GM19043 (cell line): ENCODE measurements at regions not wholly inside any gene's neighbourhood (a gene's known extent, or its start where the extent isn't known, plus 50 kb on each side); places are given as distances from the start of the nearest gene placed in this dataset.

ENCODE experiments used
- ATAC-seq: cut with Tn5 transposase; IDR thresholded peaks from one replicate; pipeline ENCODE4 v1.9.1; 2021; ENCODE audit warnings: low read depth; ENCODE audit not compliant: unreplicated experiment

DNA sequence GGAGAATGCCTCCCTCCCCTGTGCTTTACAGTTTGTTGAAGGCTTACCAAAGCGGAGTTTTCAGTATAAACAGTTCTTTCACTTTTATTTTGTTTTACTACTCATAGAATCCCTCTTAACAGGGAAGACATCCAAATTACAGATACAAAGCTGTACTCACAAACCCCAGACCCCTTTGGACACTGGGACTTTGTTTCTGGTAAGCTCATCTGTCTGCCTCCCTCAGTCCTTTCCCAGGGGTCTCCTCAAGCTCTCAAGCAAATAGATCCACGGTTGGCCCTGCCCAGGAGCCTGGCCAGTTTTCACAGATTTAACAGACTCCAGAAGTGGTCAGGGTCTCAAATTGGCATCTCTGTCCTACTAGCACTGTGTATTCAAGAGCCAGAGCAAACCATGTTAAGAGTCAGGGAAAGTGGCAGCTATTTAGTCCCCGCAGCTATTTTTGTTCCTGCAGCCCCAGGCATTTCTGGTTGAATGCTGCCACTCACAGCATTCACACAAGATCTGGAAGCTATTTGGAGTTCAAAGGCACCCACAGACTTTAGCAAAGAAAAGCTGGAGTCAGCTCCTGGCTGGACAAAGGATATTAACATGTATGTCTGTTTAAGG, 54.2 kb downstream of the TMEM100 start:
- no peak for ATAC-seq

DNA sequence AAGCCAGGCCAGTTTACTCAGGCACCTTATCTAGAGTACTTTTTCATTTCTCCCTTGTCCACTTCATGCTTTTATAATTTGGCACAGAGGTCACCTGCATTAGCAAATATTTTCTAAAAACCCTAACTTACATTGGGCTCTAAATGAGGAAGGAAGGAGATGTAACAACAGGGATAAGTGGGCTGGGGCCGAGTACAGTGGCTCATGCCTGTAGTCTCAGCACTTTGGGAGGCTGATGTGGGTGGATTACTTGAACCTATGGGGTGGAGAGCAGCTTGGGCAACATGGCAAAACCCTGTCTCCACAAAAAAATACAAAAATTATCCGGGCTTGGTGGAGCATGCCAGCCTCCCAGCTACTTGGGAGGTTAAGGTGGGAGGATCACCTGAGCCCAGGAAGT, 55.9 kb downstream of the TMEM100 start:
- ATAC-seq = no peak

DNA sequence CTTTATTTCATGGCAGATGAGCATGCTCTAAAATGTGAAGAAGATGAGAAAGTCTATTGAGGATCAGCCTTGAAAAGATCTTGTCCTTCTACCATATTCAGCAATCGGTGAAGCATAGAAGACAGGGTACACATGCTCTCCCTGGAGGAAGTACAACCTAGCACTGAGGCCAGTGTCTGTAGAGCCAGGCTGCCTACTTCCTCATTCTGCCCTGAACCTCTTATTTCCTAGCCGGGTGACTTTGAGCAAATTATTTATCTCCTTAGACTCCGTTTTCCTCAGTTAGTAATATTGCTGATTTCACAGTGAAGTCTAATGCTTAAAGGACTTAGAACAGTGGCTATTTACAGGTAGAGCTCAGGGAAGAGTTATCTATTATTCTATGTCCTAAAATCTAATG, 58.4 kb downstream of the TMEM100 start:
- peak; percentile 86 for ATAC-seq

DNA sequence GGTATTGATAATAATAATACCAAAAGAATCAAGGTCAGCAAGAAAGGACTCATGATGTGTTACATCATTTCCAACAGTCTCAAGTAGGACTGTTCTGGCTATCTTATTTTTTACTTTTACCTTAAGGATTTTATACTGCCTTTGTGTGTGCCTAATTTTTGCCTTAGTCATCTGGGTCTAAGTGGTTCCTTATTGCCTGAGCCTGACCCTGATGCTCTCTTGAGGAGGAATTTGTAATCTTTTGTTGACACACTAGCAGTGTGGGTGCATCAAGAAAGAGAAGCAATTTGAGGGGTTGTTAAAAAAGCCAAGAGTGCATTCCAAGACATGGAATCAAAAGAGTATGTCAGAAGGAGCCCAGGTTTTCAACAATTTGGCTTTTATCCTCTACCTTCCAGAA, 59.3 kb downstream of the TMEM100 start:
- no peak for ATAC-seq

DNA sequence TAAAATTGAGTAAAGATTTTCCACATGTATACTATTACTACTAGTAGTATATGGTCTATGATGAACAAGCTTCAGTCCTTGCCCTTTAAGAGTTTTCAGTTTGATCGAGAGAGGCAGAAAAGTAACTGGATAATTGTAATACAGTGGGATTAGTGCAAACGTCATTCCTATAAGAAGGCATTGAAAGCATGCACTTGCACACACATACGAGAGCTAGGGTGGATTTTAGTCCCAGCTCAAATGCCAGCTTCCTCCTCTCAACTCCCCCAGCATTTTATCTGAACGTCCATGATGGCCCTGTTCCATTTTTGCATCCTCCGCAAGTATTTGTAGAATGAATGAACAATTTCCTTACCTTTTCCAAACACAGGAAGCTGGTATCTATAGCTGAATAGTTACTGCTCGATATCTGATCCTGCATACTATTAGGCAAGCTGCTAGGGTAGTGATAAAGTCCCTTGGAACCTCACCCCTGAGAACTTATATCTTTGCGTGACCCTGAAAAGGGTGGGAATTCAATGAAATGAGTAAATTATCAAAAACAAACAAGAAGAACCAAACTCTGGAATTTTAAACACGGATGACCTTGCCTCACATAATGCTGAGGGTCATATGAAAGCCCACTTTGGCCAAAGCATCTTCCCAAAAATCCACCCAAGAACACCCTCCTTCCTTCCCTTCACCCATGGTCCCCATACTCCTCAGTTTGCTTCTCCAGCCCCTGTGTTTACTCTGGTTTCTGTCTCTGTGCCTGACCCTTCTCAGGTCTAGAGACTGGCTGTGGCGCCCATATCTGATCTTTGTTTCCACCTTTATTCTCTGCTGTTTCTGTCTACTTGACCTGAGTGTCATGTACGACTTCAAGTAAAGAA, 60.5 kb downstream of the TMEM100 start:
- ATAC-seq = no peak

DNA sequence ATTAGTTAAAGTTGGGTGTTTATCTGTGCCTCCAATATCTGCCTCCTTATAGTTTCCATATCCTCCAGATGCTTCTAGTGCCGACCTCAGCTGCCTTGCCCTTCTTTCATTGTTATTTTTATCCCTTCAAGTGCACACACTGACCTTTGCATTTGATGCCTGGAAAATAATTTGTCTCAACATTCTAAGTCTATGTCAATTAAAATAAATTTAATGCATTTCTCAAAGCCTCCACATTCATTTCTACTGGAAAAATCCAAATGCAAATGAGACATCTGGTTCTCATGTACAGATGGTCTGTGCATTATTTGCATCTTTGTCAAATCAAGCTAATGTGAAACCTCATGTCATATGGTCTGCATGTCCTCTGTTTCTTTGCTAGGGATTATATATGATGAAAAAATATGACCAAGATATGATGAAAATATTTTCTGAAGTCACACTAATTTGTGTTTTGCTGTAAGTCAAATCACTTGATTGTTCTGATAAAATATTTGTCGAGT, 61.4 kb downstream of the TMEM100 start:
- ATAC-seq = no peak

- no peak for ATAC-seq
Measured at GRCh38 chr17:55660178-55660886, 62.3 kb downstream of the TMEM100 start.

DNA sequence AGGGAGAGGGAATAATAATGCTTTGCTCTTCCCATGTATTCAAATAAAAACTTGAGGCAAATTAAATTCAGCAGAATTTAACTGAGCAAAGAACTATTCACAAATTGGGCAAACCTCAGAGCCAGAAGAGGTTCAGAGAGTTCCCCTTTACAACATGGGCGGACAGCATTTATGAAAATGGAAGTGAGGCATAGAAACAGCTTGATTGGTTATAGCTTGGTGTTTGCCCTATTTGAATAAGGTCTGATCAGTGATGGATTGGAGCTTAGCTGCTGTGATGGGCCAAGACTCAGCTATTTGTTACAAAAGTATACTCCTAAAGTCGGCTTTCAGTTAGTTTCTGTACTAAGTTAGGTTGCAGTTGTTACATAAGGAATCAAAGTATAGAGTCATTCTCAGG, 63.0 kb downstream of the TMEM100 start:
- ATAC-seq = no peak

- ATAC-seq = no peak
Measured at GRCh38 chr17:55655777-55656176, 66.9 kb downstream of the TMEM100 start.

DNA sequence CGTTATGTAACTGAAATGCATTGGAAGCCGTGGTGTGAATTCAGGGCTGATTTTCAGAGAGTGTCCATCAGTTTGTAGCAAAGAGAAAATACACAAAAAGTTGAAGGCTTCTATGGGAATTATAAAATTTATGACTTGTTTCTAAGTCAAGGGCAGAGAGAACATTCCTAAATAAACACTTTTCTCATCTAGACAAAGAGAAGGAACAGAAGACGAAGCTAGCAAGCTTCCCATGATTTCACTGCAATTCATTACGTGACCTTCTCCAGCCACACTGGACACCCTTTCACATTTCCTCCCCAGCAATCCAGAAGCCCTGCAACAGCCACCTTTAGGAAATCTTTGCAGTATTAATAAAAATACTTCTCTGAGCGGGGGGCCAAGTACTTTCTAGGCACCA, 67.8 kb downstream of the TMEM100 start:
- no peak for ATAC-seq

DNA sequence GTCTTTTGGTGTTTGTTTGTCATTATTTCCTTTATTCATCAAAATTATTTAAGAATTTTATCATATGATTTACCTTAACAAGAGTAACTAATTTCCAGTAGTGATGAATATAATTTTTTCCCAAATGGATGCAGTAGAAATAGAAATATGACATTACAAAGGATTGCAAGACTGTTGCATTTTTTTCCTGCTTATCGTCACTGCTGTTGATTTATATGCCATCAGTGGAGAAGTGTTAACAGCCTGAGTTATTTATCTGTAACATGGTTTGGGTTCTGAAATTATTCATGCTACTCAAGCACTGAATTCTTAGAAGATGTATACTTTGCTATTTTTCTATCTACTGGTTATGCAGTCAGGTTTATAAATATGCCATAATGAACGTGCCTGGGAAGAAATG, 68.6 kb downstream of the TMEM100 start:
- ATAC-seq = no peak

DNA sequence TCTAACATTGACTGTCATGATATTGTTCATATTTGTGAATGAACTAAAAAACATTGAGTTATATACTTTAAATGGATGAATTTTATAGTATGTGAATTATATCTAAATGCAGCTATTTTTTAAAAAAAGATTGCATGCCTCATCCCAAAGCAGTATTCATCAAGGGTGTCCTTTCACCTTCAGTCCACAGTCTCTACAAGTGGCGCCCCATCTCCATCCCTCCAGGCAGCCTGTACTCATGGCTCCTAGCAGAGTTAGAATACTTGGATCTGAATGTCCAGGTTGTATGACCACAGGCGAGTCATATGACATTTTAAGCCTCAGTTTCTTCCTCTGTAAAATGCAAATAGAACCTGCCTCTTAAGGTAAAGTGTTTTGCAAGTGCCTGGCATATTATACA, 69.8 kb downstream of the TMEM100 start:
- ATAC-seq = no peak

- no peak for ATAC-seq
Measured at GRCh38 chr17:55652114-55652823, 70.4 kb downstream of the TMEM100 start.

- no peak for ATAC-seq
Measured at GRCh38 chr17:55649957-55650597, 72.6 kb downstream of the TMEM100 start.

DNA sequence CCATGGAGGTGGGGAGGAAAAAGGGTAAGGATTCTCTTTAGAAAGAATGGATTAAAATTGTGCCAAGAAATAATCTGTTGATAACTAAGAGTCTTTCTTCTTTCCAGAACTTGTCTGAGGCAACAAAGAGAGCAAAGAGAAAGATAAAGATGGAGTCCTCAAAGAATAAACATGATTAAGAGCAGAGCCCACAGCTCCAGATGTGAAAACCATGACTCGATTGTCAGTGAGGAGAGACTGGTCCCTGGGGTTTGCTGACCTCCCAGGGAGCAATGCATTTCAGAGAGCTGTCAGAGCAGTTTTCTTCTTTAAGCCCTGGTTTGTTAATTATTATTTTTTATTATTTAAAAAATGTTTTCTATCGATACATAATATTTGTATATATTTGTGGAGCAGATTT, 74.6 kb downstream of the TMEM100 start:
- ATAC-seq = no peak

- ATAC-seq = no peak
Measured at GRCh38 chr17:55645361-55645760, 77.3 kb downstream of the TMEM100 start.

DNA sequence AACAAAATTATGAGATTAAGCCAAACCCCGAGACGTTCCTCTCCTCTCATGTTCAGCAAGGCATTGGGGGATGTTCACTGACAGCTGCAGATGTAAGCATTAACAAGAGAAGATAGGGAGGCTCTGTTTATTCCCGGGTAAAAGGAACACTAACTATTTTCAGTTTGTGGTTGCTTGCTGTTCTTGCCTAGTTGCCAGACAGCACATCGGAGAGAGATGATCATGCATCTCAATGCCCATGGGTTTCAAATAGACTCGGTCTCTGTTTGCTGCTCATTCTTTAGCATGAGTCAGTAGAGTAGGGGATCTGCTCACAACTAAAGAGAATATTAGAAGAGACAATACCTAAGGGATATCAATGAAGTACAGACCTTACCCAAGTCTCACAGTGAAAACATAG, 78.3 kb downstream of the TMEM100 start:
- ATAC-seq = no peak

DNA sequence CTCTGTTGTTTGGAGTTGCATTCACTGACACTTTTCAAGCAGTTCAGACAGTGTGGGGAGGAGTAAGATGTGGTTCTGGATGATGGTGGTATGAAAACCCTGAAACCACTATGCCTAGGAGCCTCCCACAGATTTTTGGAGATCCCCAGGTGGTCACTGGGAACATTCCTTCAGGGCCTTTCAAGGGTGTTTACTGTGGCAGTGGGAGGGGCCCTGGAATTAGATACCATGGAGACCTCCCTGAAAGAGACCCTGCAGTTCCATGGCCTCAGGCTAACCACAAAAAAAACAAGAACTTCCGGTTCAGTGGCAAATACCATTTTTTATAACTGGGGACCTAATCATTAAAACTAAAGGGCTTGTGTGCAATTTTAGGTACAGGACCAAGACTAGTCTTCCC, 79.9 kb downstream of the TMEM100 start:
- no peak for ATAC-seq

GRCh38 chr17:55641676-55642081, 81.0 kb downstream of the TMEM100 start:
- ATAC-seq = no peak

GRCh38 chr17:55639096-55639495, 83.6 kb downstream of the TMEM100 start:
- no peak for ATAC-seq
